Nephron progenitor cell (in vitro differentiated cells): ENCODE measurements at regions not wholly inside any gene's neighbourhood (a gene's known extent, or its start where the extent isn't known, plus 50 kb on each side); places are given as distances from the start of the nearest gene placed in this dataset.
A peak's percentile ranks its signal among the peaks of the same experiment; 100 is the strongest.

ENCODE experiments used
- DNase-seq: peaks from one replicate; pipeline ENCODE4 v3.0.0; 2021
- H3K27ac Mint-ChIP-seq: 2 replicates; pipeline ENCODE4 v1.8.0; 2021; ENCODE audit warnings: mild to moderate bottlenecking, moderate library complexity, mixed read lengths
- H3K27me3 Mint-ChIP-seq: 2 replicates; pipeline ENCODE4 v1.8.0; 2021; ENCODE audit warnings: mild to moderate bottlenecking, low read depth, mixed read lengths; ENCODE audit not compliant: poor library complexity
- H3K36me3 Mint-ChIP-seq: 2 replicates; pipeline ENCODE4 v1.8.0; 2021; ENCODE audit warnings: low read depth, mixed read lengths
- H3K4me1 Mint-ChIP-seq: 2 replicates; pipeline ENCODE4 v1.8.0; 2021; ENCODE audit warnings: mixed read lengths
- H3K4me3 Mint-ChIP-seq: 2 replicates; pipeline ENCODE4 v1.8.0; 2021; ENCODE audit warnings: mild to moderate bottlenecking, moderate library complexity, mixed read lengths
- H3K9me3 Mint-ChIP-seq: 2 replicates; pipeline ENCODE4 v1.8.0; 2021; ENCODE audit warnings: mild to moderate bottlenecking, moderate library complexity, mixed read lengths
- CTCF ChIP-seq: fragments of 200-600 bp; sonication (generic); IDR thresholded peaks from 2 replicates; pipeline ENCODE4 v1.5.0; 2021; ENCODE audit warnings: antibody characterized with exemption

- no peak overlapping the region for H3K4me3 Mint-ChIP-seq
- peaks cover 4% of the 10 kb centered on the region for H3K27me3 Mint-ChIP-seq
- TF ChIP-seq CTCF, result no peak
- no peak overlapping the region for H3K27ac Mint-ChIP-seq
- no peak for DNase-seq
- no peaks in the 10 kb centered on the region for H3K4me1 Mint-ChIP-seq
- no peaks in the 10 kb centered on the region for H3K36me3 Mint-ChIP-seq
- H3K9me3 Mint-ChIP-seq, result no peaks in the 10 kb centered on the region
These were observed 186.7 kb downstream of the TMEM38B start for GRCh38 chr9:105881021-105881420.

- H3K4me3 Mint-ChIP-seq, result no peak overlapping the region
- peak; percentile 89 for TF ChIP-seq CTCF
- H3K9me3 Mint-ChIP-seq, result no peaks in the 10 kb centered on the region
- no peak overlapping the region for H3K27ac Mint-ChIP-seq
- H3K36me3 Mint-ChIP-seq, result no peaks in the 10 kb centered on the region
- peak; percentile 77 for DNase-seq
- H3K4me1 Mint-ChIP-seq, result no peaks in the 10 kb centered on the region
- H3K27me3 Mint-ChIP-seq, result peaks cover 4% of the 10 kb centered on the region
These were observed 187.5 kb downstream of the TMEM38B start for GRCh38 chr9:105881654-105882349.

GRCh38 chr9:105883847-105884246, 189.5 kb downstream of the TMEM38B start:
- no peak overlapping the region for H3K4me3 Mint-ChIP-seq
- TF ChIP-seq CTCF, result no peak
- no peak for DNase-seq
- no peaks in the 10 kb centered on the region for H3K4me1 Mint-ChIP-seq
- H3K27ac Mint-ChIP-seq, result no peak overlapping the region
- no peaks in the 10 kb centered on the region for H3K9me3 Mint-ChIP-seq
- H3K36me3 Mint-ChIP-seq, result no peaks in the 10 kb centered on the region
- peaks cover 4% of the 10 kb centered on the region for H3K27me3 Mint-ChIP-seq

GRCh38 chr9:105884416-105884815, 190.1 kb downstream of the TMEM38B start:
- TF ChIP-seq CTCF, result no peak
- H3K4me1 Mint-ChIP-seq, result no peaks in the 10 kb centered on the region
- H3K27ac Mint-ChIP-seq, result no peak overlapping the region
- no peak overlapping the region for H3K4me3 Mint-ChIP-seq
- H3K9me3 Mint-ChIP-seq, result no peaks in the 10 kb centered on the region
- no peaks in the 10 kb centered on the region for H3K36me3 Mint-ChIP-seq
- H3K27me3 Mint-ChIP-seq, result peaks cover 4% of the 10 kb centered on the region
- no peak for DNase-seq

- Mint-ChIP-seq H3K27ac (no peak overlapping the region), H3K36me3 (no peaks in the 10 kb centered on the region), H3K4me1 (peaks cover 7% of the 10 kb centered on the region), H3K27me3 (no peaks in the 10 kb centered on the region), H3K4me3 (no peak overlapping the region), H3K9me3 (no peaks in the 10 kb centered on the region)
- no peak for TF ChIP-seq CTCF
- no peak for DNase-seq
These were observed 191.8 kb downstream of the TMEM38B start for GRCh38 chr9:105886136-105886535.

GRCh38 chr9:105887679-105888078, 193.3 kb downstream of the TMEM38B start:
- Mint-ChIP-seq H3K9me3 (no peaks in the 10 kb centered on the region), H3K36me3 (no peaks in the 10 kb centered on the region), H3K4me3 (no peak overlapping the region), H3K27ac (no peak overlapping the region), H3K27me3 (no peaks in the 10 kb centered on the region), H3K4me1 (peaks cover 7% of the 10 kb centered on the region)
- no peak for DNase-seq
- TF ChIP-seq CTCF, result no peak
